ENCODE measurements at regions not wholly inside any gene's neighbourhood (a gene's known extent, or its start where the extent isn't known, plus 50 kb on each side); places are given as distances from the start of the nearest gene placed in this dataset.
A peak's percentile ranks its signal among the peaks of the same experiment; 100 is the strongest.

- peak overlapping the region; percentile 93 for H2AFZ ChIP-seq (ENCODE audit: low read length)
- H3K4me1 ChIP-seq (ENCODE audit: insufficient read depth, low read length), result peaks cover 11% of the 10 kb centered on the region
- no peaks in the 10 kb centered on the region for H3K36me3 ChIP-seq (ENCODE audit: insufficient read depth, low read length)
- H3K27me3 ChIP-seq (ENCODE audit: insufficient read depth, low read length), result no peaks in the 10 kb centered on the region
- peak overlapping the region; percentile 57 for H3K27ac ChIP-seq (ENCODE audit: low read depth, low read length)
- no peaks in the 10 kb centered on the region for H3K79me2 ChIP-seq (ENCODE audit: insufficient read depth, low read length)
- H4K20me1 ChIP-seq (ENCODE audit: insufficient read depth, low read length), result no peaks in the 10 kb centered on the region
- H3K4me3 ChIP-seq (ENCODE audit: insufficient read depth, low read length), result peak overlapping the region; percentile 60
- no peaks in the 10 kb centered on the region for H3K9me3 ChIP-seq (ENCODE audit: low read depth, low read length)
- peak overlapping the region; percentile 85 for H3K4me2 ChIP-seq (ENCODE audit: insufficient read depth, low read length)
- no peak for TF ChIP-seq CTCF (IDR thresholded peaks at IDR 0.05; ENCODE audit: extremely low read depth, low read depth, low read length)
- DNase-seq (ENCODE audit: insufficient read length, low spot score, missing footprints), result no peak
Measured at GRCh38 chr5:61245936-61246335, 83.7 kb upstream of the SMIM15 start.

DNA sequence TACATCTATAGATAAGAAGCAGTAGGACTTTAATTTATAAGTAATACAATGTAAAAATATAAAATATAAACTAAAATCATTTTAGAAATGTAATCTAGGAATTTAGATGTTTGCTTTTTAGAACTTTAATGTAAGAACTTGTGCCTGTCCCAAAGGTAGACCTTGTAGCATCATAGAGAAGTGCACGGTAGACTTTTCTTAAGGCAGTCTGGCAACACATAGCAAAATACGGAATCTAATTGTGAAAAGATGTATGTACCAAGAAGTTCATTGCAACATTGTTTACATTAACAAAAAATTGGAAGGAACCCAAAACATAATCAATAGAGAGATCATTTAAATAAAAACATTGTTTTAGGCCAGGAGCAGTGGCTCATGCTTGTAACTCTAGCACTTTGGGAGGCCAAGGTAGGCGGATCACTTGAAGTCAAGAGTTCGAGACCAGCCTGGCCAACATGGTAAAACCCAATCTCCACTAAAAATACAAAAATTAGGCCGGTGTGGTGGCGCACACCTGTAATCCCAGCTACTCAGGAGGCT is 84.6 kb upstream of the SMIM15 start:
- no peak for TF ChIP-seq CTCF (IDR thresholded peaks at IDR 0.05; ENCODE audit: extremely low read depth, low read depth, low read length)
- Histone ChIP-seq H3K9me3 (ENCODE audit: low read depth, low read length) (no peaks in the 10 kb centered on the region), H3K79me2 (ENCODE audit: insufficient read depth, low read length) (no peaks in the 10 kb centered on the region), H3K4me3 (ENCODE audit: insufficient read depth, low read length) (no peak overlapping the region), H3K27ac (ENCODE audit: low read depth, low read length) (no peak overlapping the region), H3K27me3 (ENCODE audit: insufficient read depth, low read length) (no peaks in the 10 kb centered on the region), H3K4me1 (ENCODE audit: insufficient read depth, low read length) (peaks cover 11% of the 10 kb centered on the region), H4K20me1 (ENCODE audit: insufficient read depth, low read length) (no peaks in the 10 kb centered on the region), H3K36me3 (ENCODE audit: insufficient read depth, low read length) (no peaks in the 10 kb centered on the region), H3K4me2 (ENCODE audit: insufficient read depth, low read length) (no peak overlapping the region), H2AFZ (ENCODE audit: low read length) (no peak overlapping the region)
- no peak for DNase-seq (ENCODE audit: insufficient read length, low spot score, missing footprints)

- no peaks in the 10 kb centered on the region for H3K9me3 ChIP-seq (ENCODE audit: low read depth, low read length)
- H3K79me2 ChIP-seq (ENCODE audit: insufficient read depth, low read length), result no peaks in the 10 kb centered on the region
- H3K36me3 ChIP-seq (ENCODE audit: insufficient read depth, low read length), result no peaks in the 10 kb centered on the region
- peaks cover 4% of the 10 kb centered on the region for H3K4me1 ChIP-seq (ENCODE audit: insufficient read depth, low read length)
- no peak overlapping the region for H3K4me2 ChIP-seq (ENCODE audit: insufficient read depth, low read length)
- H2AFZ ChIP-seq (ENCODE audit: low read length), result no peak overlapping the region
- H3K4me3 ChIP-seq (ENCODE audit: insufficient read depth, low read length), result no peak overlapping the region
- no peaks in the 10 kb centered on the region for H4K20me1 ChIP-seq (ENCODE audit: insufficient read depth, low read length)
- no peak for TF ChIP-seq CTCF (IDR thresholded peaks at IDR 0.05; ENCODE audit: extremely low read depth, low read depth, low read length)
- no peak overlapping the region for H3K27ac ChIP-seq (ENCODE audit: low read depth, low read length)
- no peaks in the 10 kb centered on the region for H3K27me3 ChIP-seq (ENCODE audit: insufficient read depth, low read length)
- DNase-seq (ENCODE audit: insufficient read length, low spot score, missing footprints), result no peak
Measured at GRCh38 chr5:61251874-61252642, 80.0 kb upstream of the ZSWIM6 start.

DNA sequence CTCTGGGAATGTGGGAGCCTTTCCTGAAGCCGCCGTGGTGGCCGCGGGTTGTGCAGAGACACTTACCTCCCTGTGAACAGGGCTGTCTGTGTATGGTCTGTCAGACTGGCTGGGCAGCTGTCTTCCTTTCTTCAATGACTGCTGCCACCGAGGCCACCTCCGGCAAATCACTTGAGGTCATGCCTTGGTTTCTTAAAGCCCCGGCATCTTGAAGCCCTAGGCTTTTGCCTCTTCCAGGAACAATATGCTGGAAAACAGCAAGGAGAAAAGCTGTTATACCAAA is 79.5 kb upstream of the ZSWIM6 start:
- no peak overlapping the region for H3K4me3 ChIP-seq (ENCODE audit: insufficient read depth, low read length)
- TF ChIP-seq CTCF (IDR thresholded peaks at IDR 0.05; ENCODE audit: extremely low read depth, low read depth, low read length), result no peak
- no peaks in the 10 kb centered on the region for H3K79me2 ChIP-seq (ENCODE audit: insufficient read depth, low read length)
- H3K36me3 ChIP-seq (ENCODE audit: insufficient read depth, low read length), result no peaks in the 10 kb centered on the region
- H3K27me3 ChIP-seq (ENCODE audit: insufficient read depth, low read length), result no peaks in the 10 kb centered on the region
- H3K4me2 ChIP-seq (ENCODE audit: insufficient read depth, low read length), result no peak overlapping the region
- H3K4me1 ChIP-seq (ENCODE audit: insufficient read depth, low read length), result peaks cover 4% of the 10 kb centered on the region
- H3K27ac ChIP-seq (ENCODE audit: low read depth, low read length), result no peak overlapping the region
- no peak for DNase-seq (ENCODE audit: insufficient read length, low spot score, missing footprints)
- no peaks in the 10 kb centered on the region for H4K20me1 ChIP-seq (ENCODE audit: insufficient read depth, low read length)
- H3K9me3 ChIP-seq (ENCODE audit: low read depth, low read length), result no peaks in the 10 kb centered on the region
- H2AFZ ChIP-seq (ENCODE audit: low read length), result peak overlapping the region; percentile 26

Data from osteoblast (primary cell).